ENCODE measurements at regions not wholly inside any gene's neighbourhood (a gene's known extent, or its start where the extent isn't known, plus 50 kb on each side); places are given as distances from the start of the nearest gene placed in this dataset.

DNA sequence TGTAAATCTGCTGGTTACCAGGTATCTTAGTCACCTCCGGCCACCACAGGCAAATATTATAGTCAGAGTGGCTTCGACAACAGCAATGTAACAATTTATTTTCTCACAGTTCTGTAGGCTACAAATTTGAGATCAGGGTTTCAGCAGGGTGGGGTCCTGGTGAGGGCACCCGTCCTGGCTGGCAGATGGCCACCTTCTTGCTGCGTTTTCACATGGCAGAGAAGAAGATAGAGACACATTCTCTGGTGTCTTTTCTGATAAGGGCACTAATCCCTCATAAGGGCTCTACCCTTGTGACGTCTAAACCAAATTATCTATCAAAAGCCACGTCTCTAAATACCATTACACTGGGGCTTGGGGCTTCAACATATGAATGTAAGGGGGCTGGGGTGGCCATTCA is 843.2 kb upstream of the FANCL start:
- no peak for DNase-seq

- no peak for DNase-seq
These were observed 842.1 kb upstream of the FANCL start for GRCh38 chr2:59083075-59083828.

GRCh38 chr2:59082657-59083056 is 841.5 kb upstream of the FANCL start:
- no peak for DNase-seq

DNA sequence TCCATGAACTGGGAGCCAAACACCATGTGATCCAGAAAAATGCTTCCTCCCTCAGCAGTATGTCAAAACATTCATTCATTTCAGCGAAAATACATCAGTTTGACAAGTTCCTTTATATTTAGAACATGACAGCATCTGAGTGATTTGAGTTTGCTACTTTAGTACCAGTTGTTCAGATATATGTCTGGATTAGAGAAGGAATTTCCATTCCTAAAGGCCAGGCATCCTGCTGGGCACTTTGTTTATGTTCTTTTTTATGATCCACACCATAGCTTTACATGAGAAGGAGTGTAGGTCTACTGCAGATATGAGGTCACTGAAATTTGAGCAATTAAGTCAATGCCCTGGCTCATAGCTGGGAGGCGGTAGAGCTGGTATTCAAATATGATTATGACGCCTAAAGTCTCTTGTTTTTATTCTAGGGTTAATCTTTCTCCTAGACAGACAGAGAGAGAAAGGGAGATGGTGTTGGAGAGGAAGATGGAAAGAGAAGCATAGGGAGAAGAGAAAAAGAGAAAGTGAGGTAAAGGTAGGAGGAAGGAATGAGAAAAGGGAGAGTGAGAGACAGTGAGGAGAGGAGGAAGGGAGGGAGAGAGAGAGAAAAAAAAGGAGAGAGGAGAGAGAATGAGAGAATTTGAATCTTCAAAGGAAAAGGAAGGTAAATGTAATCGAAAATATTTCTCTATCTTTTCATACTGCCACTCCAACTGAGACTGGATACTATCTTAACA is 839.5 kb upstream of the FANCL start:
- DNase-seq: no peak

- DNase-seq: no peak
These were observed 836.9 kb upstream of the FANCL start for GRCh38 chr2:59077981-59078531.

- DNase-seq: no peak
These were observed 836.1 kb upstream of the FANCL start for GRCh38 chr2:59077026-59077725.

- DNase-seq: no peak
These were observed 835.0 kb upstream of the FANCL start for GRCh38 chr2:59076079-59076619.

DNA sequence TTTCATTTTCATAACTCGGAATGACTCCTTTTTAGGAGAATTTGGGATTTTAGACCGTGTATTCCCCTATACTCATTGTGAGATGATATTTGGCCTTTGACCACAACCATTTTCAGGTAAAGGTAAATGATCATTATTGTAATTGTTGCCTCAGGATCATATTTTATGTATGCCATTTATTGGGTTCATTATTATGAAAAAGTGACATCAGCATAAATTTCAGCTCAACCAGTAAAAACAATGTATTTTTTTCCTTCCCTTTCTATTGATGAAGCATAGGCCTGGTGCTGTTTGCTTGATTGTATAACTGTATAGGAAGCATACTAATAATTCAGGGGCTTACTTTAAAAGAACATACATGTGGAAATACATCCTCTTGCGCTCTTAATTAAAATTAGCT is 832.9 kb upstream of the FANCL start:
- DNase-seq: no peak

- DNase-seq: no peak
These were observed 832.2 kb upstream of the FANCL start for GRCh38 chr2:59073286-59073685.

GRCh38 chr2:59068255-59068654 is 827.1 kb upstream of the FANCL start:
- DNase-seq: no peak

DNA sequence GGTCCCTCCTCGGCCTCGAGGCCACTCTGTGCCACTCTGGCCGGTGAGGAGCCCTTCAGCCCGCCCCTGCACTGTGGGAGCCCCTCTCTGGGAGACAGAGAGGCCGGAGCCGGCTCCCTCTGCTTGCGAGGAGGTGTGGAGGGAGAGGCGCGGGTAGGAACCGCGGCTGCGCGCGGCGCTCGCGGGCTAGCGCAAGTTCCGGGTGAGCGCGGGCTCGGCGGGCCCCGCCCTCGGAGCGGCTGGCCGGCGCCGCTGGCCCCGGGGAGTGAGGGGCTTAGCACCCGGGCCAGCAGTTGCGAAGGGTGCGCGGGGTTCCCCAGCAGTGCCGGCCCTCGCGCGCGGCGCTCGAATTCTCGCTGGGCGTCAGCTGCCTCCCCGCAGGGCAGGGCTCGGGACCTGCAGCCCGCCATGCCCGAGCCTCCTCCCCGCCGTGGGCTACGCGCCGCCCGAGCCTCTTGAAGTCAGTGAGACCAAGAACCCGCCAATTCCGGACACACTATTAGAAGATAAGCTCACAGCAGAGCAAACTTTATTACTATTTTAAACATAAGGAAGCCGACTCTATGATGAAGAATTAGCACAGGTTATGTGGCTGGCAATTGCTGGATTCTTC is 825.8 kb upstream of the FANCL start:
- no peak for DNase-seq

- no peak for DNase-seq
These were observed 806.4 kb upstream of the FANCL start for GRCh38 chr2:59047373-59047995.

DNA sequence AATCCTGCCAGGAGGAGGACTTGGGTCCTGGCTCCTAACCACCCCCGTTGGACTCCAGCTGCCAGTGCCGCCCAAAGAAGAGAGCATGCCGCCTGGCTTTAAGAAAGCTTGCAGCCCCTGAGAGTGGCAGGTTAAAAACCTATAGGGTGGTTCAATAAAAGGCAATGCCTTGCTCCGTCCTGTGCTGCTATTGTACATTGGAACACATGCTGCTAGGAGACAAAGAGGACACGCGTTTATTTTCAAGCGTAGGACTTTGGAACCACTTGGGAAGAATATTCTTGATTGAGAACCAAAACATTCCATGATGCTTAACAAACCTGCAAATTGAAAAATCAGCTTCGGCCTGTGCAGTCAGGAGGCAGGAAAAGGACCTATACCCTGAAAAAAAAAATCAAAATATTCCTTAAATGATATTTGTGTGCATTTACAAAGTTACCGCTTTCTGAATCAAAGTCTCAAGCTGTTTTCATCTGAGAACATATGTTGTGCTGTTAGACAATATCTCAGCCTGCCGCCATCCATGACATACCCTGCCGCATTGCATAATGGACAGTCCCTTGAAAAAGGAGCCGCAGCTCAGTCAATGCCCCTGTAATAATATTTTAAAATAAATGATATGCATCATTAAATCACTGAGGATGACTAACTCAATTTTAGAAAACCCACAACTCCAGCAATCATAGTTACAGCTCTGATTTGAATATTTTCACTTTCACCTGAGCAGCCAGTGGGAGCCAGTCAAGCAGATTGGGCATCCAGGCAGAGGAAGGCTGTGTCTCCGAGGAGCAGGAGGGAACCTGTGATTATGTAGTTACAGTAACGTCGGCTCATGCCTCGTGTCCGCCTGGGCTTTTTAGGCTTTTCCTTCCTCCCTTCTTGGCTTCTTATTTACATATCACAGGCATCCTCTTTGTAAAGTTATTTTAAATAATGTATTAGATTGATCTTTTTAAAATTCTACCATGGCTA is 805.6 kb upstream of the FANCL start:
- no peak for DNase-seq

DNA sequence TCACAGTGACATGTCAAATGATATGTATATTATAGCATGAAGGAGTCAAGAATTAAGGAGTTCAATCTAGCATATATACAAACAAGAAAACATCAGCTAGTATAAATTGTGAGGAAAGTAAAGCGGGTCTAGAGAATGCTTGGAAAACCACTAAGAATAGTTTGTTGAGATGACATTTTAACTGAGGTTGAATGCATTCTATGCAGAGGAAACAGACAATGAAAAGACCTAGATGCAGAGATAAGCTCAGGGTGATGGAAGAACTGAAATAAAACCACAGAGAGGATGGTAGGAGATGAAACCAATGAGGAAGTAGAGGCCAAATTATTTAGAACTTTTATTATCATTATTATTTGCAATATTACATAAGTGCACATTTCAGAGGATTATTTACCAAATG is 803.6 kb upstream of the FANCL start:
- no peak for DNase-seq

DNA sequence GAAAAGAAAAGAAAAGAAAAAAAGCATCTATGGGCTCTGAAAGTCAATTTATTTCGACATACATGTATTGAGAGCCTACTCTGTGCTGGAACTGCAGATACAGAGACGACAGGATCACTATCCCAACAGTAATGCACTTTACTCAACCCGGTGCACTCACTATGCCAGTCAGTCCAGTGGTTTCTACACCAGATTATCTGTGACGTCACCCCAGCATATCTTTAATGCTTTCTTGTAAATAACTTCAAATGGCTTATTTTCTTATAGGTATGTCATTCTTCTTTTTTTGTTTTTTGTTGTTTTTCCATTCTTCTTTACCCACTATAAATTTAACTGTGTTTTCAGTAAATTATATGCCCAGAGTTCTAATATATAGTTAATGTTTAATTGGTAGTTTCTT is 800.0 kb upstream of the FANCL start:
- DNase-seq: no peak

DNA sequence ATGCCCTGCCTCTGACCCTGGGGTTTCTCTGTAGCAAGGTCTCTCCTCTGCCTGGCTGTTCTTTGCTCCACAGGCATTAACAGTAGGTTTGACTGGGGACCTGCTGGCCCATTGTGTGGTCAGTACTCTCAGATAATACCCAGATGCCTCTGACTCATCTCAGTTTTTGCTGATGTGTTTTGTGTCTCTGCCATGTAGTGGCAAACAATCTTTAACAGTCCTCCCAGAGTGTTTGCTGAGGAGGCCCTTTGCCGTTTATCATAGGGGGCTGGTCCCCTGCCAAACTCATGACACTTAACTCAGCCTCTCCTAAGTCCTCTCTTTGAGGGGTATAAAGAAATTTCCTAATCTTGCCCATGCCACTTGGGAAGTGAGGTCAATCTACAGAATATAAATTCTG is 793.7 kb upstream of the FANCL start:
- no peak for DNase-seq

- no peak for DNase-seq
These were observed 793.0 kb upstream of the FANCL start for GRCh38 chr2:59034106-59034505.

- DNase-seq: no peak
These were observed 792.5 kb upstream of the FANCL start for GRCh38 chr2:59033661-59034060.

- DNase-seq: no peak
These were observed 791.4 kb upstream of the FANCL start for GRCh38 chr2:59032499-59032898.

GRCh38 chr2:59029058-59029457 is 787.9 kb upstream of the FANCL start:
- no peak for DNase-seq

- no peak for DNase-seq
These were observed 786.2 kb upstream of the FANCL start for GRCh38 chr2:59027320-59027719.

All from 8988T (cell line).